ENCODE measurements at regions not wholly inside any gene's neighbourhood (a gene's known extent, or its start where the extent isn't known, plus 50 kb on each side); places are given as distances from the start of the nearest gene placed in this dataset.
"Not testable (repeated sequence)": the region's sequence is repeated elsewhere in the genome, so short reads cannot be mapped to it uniquely, and the experiment has no call there.

DNA sequence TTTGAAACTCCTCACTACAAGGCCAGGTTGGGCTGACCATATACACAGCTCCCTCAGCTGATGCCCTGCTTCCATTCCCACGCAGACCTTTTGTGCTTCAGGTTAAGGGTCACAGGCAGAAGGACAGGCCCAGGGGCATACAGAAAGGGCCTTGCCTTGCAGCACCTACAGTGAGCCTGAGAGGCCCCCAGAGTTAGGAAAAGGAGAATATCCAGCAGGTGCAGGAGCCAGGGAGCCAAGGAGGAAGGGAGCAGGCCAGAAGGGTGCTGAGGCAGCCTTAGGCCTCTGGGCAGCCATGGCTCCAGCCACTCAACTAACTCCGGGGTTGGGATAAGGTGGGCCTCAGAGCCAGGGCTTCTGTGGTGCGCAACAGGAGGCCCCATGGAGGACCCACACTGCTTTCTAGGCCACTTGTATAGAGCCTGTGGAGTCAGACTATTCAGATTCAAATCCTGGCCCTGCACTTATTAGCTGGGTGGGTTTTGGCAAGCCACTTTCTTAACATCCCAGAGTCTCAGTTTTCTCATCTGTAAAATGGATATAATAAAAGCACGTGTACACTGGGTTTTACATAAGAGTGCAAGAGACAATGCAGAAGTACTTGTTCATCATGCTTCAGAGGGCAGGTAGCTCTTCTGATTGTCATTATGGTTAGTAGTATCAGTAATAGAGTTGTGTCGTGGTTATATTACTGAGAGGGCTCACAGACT is 214.6 kb upstream of the HAAO start:
- DNase-seq (ENCODE audit: extremely low spot score, insufficient read length, low read depth) (no peak), FAIRE-seq (no peak)

DNA sequence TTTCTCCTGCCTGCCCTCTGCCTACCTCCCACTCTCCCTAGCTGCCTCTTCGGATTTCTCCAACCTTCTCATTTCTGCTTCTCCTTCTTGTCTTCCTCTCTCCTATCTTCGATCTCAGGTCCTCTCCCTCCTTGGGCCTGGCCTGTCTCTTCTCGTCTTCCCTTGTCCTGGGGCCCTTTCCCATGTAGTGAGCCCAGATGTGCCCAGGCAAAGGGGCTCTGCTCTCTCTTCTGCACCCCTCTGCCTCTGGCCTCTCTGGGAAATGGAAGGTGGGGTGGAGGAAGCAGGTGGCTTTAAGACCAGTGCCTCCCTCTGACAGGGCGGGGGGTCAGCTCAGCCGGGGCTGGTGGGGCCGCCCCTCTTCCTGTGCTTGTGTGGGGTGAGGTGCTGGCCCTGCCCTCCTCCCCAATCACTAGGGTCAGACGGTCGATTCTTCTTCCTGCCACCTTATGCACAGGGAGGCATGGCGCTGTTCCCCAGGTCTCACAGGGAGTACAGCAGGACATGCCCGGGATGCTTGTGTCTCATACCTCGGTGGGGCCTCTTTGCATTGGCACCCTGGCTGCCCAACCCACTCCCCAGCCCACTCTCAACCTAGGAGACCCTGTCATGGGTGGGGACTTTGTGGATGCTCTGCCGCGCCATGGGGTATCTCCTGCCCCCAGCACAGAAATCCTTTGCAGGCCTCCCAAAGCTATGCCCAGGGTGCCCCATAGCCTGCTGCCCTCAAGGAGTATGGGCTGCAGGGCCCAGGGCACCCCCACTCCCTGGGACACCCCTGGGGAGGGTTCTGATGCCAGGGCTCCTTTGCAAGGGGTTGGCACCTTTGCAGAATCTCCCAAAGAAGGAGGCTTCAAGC is 213.8 kb upstream of the HAAO start:
- FAIRE-seq (no peak), DNase-seq (ENCODE audit: extremely low spot score, insufficient read length, low read depth) (no peak)

DNA sequence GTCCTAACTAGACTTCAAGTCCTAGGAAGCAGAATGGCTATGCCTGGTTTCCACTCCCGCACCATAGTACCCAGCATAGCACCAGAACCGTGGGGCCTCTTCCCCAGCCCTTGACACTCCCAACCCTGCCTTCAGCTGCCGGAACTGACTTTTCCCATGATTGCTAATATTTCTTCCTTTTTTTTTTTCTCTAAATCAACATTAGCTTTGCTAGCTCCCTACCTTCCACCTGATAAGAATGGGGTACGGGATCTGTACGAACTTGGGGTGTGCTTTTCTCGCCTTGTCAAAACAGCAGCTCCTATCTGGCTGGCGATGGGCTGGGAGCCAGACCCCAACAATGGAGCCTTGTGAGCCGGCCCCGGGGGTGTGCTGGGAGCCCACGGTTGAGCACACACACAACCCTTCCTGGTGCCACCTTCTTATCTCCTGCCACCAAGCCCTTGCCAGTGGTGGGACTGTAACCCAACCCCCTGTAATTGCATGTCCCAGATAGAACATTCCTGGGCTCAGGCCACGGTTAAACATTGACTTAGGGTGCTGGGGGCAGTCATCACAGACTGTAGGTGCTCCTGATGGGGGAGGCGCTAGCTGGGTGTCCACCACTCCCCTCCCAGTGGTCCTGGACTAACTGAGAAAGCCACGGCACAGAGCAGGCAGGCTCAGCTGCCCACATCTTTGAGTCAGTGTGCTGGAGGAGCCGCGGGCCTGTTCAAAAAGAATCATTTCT is 213.0 kb upstream of the HAAO start:
- no peak for DNase-seq (ENCODE audit: extremely low spot score, insufficient read length, low read depth)
- FAIRE-seq = no peak

DNA sequence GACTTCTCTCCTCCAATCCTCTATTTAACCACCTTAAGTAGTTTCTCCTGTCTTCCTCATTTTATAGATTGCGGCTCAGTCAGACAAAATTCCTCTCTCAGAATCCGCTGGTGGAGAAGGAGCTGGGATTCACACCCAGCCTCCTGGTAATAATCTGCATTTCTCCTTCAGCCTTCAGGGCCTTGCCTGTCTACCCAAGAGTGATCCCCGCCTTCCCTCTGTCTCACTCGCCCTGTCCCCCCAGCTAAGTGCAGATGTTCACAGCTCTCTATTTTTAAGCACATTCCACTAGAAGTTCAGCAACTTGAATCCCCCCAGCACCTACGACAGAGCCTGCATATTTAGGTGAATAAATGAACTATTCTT is 212.5 kb upstream of the HAAO start:
- FAIRE-seq (no peak), DNase-seq (ENCODE audit: extremely low spot score, insufficient read length, low read depth) (no peak)

DNA sequence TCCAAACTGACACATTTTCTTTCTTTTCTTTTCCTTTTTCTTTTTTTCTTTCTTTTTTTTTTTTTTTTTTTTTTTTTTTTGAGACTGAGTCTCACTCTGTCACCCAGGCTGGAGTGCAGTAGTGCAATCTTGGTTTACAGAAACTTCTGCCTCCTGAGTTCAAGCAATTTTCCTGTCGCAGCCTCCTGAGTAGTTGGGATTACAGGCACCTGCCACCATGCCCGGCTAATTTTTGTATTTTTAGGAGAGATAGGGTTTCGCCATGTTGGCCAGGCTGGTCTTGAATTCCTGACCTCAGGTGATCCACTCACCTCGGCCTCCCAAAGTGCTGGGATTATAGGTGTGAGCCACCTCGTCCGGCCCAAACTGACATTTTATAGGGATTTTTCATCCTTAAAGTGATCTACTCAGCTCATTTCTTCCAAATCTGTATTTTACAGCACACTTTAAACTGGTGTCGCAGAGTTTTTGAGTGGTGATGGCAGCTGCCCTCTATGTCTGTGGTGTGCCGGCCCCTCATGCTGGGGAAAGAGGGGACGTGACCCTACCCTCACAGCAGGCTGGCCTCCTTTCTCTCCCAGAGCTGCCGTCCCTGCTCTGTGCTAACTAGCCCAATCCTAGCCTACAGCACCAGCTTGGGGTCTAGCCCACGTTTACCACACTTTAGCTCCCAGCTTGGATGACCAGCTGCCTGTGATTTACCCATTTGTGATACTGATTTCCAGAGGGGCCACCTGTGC is 211.9 kb upstream of the HAAO start:
- FAIRE-seq; DNase-seq (ENCODE audit: extremely low spot score, insufficient read length, low read depth): not testable (repeated sequence)

DNA sequence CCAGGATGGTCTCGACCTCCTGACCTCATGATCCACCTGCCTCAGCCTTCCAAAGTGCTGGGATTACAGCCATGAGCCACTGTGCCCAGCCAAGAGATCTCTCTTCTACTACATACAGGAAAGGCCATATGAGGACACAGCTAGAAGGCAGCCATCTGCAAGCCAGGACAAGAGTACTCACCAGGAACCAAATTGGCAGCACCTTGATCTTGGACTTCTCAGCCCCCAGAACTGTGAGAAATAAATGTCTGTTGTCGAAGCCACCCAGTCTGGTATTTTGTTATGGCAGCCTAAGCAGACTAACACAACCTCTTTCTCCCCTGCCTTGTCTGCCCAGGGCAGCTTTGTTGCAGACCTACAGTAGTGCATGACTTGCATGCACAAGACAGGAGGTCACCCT is 211.3 kb upstream of the HAAO start:
- FAIRE-seq = no peak
- no peak for DNase-seq (ENCODE audit: extremely low spot score, insufficient read length, low read depth)

DNA sequence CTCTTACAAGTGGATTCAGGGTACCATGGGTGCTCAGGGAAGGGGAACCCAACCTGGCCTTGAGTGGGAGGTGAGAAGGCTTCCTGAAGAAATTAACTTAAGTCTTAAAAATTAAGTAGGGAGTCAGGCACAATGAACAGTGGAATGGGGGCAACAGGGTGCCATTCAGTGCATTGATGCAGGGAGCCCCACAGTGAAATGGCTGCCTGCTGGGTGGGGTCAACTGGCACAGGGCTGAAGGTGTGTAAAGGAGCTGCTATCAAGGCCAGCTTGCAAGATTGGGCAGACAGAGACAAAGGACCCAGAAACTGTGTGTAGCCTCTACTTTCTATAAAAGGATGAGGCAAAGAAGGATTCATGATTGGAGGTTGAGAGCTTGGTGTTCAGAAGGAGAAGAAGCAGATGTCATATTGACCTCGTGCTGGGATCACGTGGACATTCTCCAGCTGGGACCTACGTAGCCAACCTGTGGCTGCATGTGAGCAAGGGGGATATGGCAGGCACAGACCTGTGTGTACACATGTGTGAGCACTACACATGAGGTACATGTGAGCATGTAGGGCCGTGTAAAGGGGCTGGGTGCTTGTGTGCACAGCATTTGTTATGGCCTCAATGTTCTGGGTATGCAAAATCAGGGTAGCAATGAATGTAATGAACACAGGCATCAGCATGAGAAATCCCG is 209.5 kb upstream of the HAAO start:
- FAIRE-seq (no peak), DNase-seq (ENCODE audit: extremely low spot score, insufficient read length, low read depth) (no peak)

DNA sequence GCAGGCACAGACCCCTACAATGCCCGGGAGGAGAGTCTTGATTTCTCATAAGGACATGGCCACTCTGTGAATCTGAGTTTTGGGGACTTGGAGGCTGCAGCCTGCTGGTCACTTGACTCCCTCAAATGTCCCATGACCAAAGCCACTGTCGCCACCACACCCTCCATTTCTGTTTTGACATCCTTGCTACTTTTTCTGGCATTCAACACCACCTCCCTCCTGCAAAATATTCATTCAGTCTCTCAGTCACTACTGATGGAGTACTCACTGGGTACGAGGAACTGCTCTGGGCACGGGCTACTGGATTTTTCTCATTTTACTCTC is 208.6 kb upstream of the HAAO start:
- DNase-seq (ENCODE audit: extremely low spot score, insufficient read length, low read depth) = no peak
- no peak for FAIRE-seq

DNA sequence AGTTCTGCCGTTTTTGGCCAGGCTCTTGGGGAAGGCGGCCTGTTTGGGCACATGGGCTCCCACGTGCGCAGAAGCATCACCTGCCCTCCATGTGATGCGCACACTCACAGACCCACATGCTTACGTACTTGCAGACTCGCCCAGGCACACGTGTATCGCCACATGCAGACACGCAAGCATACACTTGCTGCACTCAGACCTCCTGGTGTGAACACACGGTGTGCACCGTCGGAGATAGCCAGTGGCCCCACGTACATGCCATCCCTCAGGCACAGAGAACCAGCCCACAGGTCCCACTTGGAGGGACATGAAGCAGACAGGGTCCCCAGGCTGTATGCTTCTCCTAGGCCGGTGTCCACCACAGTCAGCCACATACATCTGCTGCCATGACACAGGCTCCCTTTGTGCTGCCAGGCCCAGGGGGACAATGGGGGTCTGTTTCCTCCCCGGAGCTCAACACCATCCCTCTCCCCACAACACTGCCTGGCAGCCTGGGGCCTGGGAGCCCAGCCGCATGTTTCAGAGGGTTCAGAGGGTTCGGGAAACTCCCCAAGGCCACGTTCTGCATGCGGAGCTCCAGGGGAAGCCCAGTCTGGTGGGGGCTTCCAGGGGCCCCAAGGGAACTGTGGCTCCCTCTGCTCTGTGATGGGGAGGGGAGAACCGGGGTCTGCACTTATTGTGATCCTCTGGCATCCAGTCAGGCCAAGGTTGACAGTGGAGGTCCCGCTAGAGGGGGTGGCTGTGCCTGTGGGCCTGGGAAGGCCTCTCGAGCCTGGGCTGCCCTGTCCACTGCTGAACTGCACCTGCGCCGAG is 208.1 kb upstream of the HAAO start:
- no peak for DNase-seq (ENCODE audit: extremely low spot score, insufficient read length, low read depth)
- FAIRE-seq = no peak

DNA sequence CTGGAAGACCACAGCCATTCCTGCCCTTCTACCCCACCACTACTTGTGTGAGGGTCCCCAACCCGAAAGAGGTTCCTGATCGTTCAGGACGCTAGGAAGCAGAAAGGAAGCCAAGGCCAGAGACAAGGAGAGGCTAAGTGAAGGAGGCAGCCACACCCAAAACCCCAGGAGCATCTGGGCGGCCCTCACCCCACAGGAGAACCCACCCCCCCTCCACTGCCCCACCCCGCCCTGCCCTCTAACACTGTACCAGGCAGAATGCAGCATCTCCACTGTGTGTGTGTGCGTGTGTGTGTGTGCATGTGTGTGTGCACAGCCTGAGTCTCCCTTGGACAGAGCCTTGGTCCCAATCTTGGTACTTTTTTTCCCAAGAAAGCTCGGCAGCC is 207.5 kb upstream of the HAAO start:
- FAIRE-seq = no peak
- no peak for DNase-seq (ENCODE audit: extremely low spot score, insufficient read length, low read depth)

DNA sequence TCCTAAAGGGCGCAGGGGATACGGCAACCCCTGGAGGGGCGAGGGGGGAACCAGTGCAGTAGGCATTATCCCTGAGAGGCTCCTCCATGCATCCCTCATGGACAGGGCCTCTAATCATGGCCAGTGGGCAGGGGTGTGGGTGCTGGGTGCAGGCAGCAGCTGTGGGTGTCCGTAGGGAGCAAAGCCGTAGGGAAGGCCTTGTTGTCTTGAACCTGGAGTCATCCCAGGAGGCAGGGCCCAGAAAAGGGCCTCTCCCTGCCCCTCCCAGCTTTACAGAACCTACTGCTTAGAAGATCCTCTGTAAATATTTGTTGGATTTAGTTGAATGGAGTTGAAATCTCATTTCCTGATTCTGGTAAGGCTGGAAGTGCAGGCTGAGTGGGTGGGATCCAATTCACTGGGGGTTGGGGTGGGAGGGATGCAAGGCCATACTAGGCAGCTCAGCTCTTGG is 207.0 kb upstream of the HAAO start:
- DNase-seq (ENCODE audit: extremely low spot score, insufficient read length, low read depth) (no peak), FAIRE-seq (no peak)

DNA sequence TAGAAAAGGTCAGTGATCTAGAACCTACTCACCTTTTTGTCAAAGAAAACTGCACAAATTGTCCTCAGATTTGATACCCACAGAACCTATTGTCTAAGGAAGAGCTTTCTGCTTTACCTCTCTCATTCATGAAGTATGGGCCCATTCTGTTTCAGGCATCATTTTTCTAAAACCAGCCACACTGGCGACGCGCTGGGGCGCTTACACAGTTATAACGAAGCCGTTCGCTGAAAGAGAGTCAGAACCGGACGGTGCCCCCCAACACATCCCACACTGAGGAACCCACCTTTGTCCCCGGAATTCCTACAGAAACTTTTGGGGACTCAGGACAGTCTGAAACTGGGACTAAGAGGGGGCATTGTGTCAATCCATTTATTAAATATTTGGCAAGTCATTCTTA is 206.3 kb upstream of the HAAO start:
- no peak for FAIRE-seq

DNA sequence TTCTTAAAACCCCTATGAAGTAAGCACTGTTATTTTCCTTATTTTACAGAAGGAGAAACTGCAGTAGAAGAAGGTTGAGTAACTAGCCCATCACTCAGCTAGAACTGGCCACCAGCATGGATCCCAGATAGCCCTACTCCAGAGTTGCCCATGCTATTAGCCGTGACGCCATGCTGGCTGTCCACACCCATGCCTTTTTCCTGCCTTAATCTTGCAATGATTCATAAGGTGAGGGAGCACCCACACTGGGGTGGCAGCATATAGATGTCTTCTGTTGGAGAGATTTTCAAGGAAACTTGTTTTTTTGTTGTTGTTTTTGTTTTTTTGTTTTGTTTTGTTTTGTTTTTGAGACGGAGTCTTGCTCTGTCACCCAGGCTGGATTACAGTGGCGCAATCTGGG is 204.1 kb upstream of the HAAO start:
- DNase-seq (ENCODE audit: extremely low spot score, insufficient read length, low read depth) (no peak), FAIRE-seq (no peak)

More for the DNA sequence above, 206.3 kb upstream of the HAAO start:
- DNase-seq (ENCODE audit: extremely low spot score, insufficient read length, low read depth) = no peak

DNA sequence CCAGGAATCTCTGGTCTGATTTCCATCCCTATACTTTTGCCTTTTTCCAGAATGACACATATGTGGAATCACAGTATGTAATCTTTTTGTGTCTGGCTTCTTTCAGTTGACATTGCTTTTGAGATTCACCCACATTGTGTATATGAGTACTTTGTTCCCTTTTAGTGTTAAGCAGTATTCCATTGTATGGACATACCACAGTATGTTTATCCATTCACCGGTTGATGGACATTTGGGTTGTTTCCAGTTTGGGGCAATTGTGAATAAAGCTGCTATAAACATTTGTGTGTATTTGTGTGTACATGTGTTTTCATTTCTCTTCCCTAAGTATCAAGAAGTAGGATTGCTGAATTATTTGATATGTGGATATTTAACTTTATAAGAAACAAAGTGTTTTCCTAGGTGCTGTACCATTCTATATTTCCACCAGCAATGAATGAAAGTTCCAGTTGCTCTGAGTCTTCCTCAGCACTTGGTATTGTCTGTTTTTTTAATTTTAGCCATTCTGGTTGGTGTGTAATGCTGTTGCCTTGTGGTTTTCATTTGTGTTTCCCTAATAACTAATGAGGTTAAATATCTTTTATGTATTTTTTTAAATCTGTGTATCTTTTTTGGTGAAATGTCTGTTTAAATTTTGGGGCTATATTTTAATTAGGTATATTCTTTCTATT is 203.5 kb upstream of the HAAO start:
- DNase-seq (ENCODE audit: extremely low spot score, insufficient read length, low read depth) = no peak
- FAIRE-seq = no peak

DNA sequence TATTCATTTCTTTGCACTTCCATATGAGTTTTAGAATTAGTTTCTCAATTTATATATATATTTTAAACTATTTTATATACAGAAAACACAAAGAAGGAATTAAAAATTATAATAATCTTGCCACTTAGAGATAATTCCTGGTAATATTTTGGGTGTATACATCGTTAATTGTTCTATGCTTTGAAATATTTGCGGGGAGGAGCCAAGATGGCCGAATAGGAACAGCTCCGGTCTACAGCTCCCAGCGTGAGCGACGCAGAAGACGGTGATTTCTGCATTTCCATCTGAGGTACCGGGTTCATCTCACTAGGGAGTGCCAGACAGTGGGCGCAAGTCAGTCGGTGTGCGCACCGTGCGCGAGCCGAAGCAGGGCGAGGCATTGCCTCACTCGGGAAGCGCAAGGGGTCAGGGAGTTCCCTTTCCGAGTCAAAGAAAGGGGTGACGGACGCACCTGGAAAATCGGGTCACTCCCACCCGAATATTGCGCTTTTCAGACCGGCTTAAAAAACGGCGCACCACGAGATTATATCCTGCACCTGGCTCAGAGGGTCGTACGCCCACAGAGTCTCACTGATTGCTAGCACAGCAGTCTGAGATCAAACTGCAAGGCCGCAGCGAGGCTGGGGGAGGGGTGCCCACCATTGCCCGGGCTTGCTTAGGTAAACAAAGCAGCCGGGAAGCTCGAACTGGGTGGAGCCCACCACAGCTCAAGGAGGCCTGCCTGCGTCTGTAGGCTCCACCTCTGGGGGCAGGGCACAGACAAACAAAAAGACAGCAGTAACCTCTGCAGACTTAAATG is 197.1 kb upstream of the HAAO start:
- FAIRE-seq; DNase-seq (ENCODE audit: extremely low spot score, insufficient read length, low read depth): not testable (repeated sequence)

DNA sequence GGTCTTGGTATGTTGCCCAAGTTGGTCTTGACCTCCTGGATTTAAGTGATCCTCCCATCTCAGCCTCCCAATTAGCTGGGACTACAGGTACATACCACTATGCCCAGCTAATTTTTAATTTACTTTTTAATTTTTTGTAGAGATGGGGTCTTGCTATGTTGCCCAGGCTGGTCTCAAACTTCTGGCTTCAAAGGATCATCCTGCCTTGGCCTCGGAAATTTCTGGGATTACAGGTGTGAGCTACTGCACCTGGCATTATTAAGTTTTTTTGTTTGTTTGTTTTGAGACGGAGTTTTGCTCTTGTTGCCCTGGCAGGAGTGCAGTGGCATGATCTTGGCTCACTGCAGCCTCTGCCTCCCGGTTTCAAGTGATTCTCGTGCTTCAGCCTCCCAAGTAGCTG is 195.7 kb upstream of the HAAO start:
- not testable (repeated sequence) for DNase-seq (ENCODE audit: extremely low spot score, insufficient read length, low read depth); FAIRE-seq

DNA sequence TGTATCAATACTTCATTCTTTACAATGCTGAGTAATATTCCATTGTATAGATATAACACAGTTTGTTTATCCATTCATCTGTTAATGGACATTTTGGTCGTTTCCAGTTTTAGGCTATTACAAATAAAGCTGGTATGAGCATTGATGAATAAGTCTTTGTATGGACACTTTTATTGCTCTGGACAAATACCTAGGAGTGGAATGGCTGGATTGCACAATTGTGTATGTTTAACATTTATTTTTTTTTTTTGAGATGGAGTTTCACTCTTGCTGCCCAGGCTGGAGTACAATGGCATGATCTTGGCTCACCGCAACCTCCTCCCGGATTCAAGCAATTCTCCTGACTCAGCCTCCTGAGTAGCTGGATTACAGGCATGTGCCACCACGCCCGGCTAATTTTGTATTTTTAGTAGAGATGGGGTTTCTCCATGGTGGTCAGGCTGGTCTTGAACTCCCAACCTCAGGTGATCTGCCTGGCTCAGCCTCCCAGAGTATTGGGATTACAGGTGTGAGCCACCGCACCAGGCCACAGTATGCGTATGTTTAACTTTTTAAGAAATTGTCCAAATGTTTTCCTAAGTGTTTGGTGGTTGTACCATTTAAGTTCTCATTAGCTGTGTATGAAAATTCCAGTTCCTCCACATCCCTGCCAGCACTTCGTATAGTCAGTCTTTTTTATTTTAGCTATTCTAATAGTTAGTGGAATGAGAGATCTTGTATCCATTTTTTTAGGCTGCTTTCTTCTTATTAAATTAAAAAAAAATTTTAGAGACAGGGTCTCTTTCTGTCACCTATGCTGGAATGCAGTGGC is 194.9 kb upstream of the HAAO start:
- FAIRE-seq (no peak), DNase-seq (ENCODE audit: extremely low spot score, insufficient read length, low read depth) (no peak)

Measured in GM18507 (cell line).